AG04449 (cell line): ENCODE measurements at regions not wholly inside any gene's neighbourhood (a gene's known extent, or its start where the extent isn't known, plus 50 kb on each side); places are given as distances from the start of the nearest gene placed in this dataset.
"Not testable (repeated sequence)": the region's sequence is repeated elsewhere in the genome, so short reads cannot be mapped to it uniquely, and the experiment has no call there.

ENCODE experiments used
- CTCF ChIA-PET: fragments of 350-600 bp; formaldehyde crosslinking; extraction: SDS; loops from one replicate; lab custom pipeline; 2021; ENCODE audit warnings: antibody characterized with exemption; lab: Yijun Ruan, JAX
- POLR2A ChIA-PET: fragments of 400-600, 350-600 bp; formaldehyde crosslinking; extraction: SDS; loops from one replicate; lab custom pipeline; 2020; ENCODE audit warnings: antibody characterized with exemption, inconsistent platforms; lab: Yijun Ruan, JAX
- DNase-seq: peaks from one replicate; pipeline ENCODE4 v3.0.0-alpha.2; 2010; ENCODE audit warnings: low read depth, low spot score
- H3K4me3 ChIP-seq: 2 replicates; pipeline ENCODE4 v1.5.1; 2011; ENCODE audit warnings: low read depth, mild to moderate bottlenecking, control low read depth, low read length
- CTCF ChIP-seq: IDR thresholded peaks from one replicate; pipeline ENCODE4 v1.5.1; 2011; ENCODE audit warnings: mild to moderate bottlenecking, moderate library complexity, low read length, control low read depth, inconsistent platforms; ENCODE audit not compliant: insufficient read depth; ENCODE audit errors: missing control alignments

DNA sequence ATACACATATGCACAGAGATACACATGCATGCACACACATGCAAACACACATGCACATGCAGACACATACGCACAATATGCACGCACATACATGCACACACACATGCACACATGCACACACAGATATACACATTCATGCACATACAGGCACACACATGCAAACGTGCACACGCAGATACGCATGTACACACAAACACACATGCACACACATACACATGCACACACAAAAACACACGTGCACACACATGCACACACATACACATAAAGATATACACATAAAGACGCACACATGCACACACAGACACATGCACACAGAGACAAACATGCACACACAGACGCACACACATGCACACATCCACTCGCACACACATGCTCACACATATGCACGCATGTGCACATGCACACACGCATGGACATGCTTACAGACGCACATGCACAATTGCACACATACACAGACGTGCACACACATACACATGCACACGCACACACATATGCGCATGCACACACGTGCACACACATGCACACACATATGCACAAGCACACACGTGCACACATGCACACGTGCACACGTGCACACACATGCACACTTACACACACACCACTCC, 145.2 kb downstream of the ADRA2C start:
- ChIA-PET CTCF (no interaction called here), POLR2A (no interaction called here)

DNA sequence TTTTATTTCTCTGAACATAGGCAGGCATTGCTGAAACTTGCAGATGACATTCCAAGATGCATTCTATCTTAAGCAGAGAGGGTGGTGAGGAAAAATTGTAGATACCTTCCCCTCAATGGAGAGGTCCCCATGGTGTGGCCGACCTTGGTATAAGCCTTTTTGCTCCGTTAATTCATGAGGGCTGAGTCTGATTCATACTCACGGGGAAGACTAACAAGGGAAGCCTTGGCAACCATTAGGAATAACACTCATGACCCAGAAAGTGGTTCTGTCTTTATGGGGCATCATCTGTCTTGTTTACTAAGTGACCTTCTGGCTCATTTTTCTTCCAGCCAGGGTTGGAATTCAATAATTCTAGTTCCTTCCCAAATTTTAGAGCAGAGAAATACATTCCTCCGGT, 148.3 kb downstream of the ADRA2C start:
- POLR2A ChIA-PET, CTCF ChIA-PET: not testable (repeated sequence)

More for the DNA sequence above, 145.2 kb downstream of the ADRA2C start:
- no peak for DNase-seq
- no peak overlapping the region for H3K4me3 ChIP-seq
- TF ChIP-seq CTCF: no peak

DNA sequence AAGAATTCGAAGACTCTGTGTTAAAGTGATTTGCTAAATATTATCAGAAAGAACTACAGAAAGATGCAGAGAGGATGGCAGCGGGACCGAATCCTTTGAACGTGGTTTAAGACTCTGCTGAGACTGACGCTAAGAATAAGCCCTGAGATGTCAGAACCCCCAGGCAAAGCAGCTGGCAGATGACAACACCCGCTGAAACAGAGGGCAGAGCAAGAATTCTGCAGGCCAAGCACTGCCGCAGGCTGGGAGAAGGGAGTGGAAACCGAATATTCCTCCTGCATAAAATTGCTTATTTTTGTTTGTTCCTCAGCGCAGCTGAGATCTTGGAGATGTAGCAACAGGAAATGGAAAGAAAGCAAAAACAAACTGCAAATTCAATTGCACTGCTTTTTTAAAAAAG, 153.3 kb downstream of the ADRA2C start:
- POLR2A ChIA-PET, CTCF ChIA-PET, H3K4me3 ChIP-seq, DNase-seq: not testable (repeated sequence)

More for the DNA sequence above, 148.3 kb downstream of the ADRA2C start:
- not testable (repeated sequence) for DNase-seq, H3K4me3 ChIP-seq

GRCh38 chr4:3921902-3922301, 155.7 kb downstream of the ADRA2C start:
- CTCF ChIA-PET, H3K4me3 ChIP-seq, DNase-seq, POLR2A ChIA-PET: not testable (repeated sequence)

DNA sequence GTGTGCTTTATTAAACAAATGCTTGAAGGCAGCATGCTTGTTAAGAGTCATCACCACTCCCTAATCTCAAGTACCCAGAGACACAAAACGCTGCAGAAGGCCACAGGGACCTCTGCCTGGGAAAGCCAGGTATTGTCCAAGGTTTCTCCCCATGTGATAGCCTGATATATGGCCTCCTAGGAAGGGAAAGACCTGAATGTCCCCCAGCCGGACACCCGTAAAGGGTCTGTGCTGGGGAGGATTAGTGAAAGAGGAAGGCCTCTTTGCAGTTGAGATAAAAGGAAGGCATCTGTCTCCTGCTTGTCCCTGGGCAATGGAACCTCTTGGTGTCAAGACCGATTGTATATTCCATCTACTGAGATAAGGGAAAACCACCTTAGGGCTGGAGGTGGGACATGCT, 159.7 kb downstream of the ADRA2C start:
- CTCF ChIA-PET, H3K4me3 ChIP-seq, DNase-seq, POLR2A ChIA-PET: not testable (repeated sequence)

DNA sequence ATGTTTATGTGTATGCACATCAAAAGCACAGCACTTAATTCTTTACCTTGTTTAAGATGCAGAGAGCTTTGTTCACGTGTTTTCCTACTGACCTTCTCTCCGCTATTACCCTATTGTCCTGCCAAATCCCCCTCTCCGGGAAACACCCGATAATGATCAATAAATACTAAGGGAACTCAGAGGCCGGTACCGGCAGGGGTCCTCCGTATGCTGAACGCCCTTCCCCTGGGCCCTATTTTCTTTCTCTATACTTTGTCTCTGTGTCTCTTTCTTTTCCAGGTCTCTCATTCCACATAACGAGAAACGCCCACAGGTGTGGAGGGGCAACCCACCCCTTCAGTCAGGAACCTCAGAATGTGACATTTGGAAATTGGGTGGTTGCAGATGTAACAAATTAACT, 160.1 kb downstream of the ADRA2C start:
- POLR2A ChIA-PET, CTCF ChIA-PET, H3K4me3 ChIP-seq, DNase-seq: not testable (repeated sequence)

GRCh38 chr4:3926969-3927755, 161.0 kb downstream of the ADRA2C start:
- CTCF ChIA-PET, H3K4me3 ChIP-seq, DNase-seq, POLR2A ChIA-PET: not testable (repeated sequence)

GRCh38 chr4:3929431-3929830, 163.2 kb downstream of the ADRA2C start:
- H3K4me3 ChIP-seq, POLR2A ChIA-PET, DNase-seq: not testable (repeated sequence)
- CTCF ChIA-PET: interaction anchor here (1.2 kb wide), 1 partner anchor 14 kb away, joined by 3 read pairs; no protein-coding TSS in a partner anchor

- POLR2A ChIA-PET, H3K4me3 ChIP-seq, DNase-seq, CTCF ChIA-PET: not testable (repeated sequence)
Observed at GRCh38 chr4:3932734-3933133, 166.5 kb downstream of the ADRA2C start.

DNA sequence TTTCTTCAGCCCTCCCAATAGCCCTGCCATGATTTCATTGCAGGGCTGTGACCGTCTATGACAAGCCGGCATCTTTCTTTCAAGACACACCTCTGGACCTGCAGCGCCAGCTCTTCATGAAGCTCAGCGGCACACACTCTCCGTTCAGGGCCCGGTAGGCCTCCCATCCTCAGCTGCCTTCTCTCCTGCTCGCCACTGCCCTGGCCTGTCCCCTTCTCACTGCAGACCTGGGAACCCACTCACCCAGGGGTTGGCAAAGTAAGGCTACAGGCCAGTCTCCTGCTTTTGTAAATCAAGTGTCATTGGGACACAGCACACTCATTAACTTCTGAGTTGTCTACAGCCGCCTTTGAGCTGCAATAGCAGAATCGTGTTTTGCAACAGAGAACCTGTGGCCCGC, 169.2 kb downstream of the ADRA2C start:
- POLR2A ChIA-PET, H3K4me3 ChIP-seq, CTCF ChIA-PET, DNase-seq: not testable (repeated sequence)

- TF ChIP-seq CTCF: no peak
- no peak overlapping the region for H3K4me3 ChIP-seq
- CTCF ChIA-PET: no interaction called here
- no peak for DNase-seq
- POLR2A ChIA-PET: no interaction called here
Observed at GRCh38 chr4:3936184-3936583, 170.0 kb downstream of the ADRA2C start.

- H3K4me3 ChIP-seq, POLR2A ChIA-PET, DNase-seq: not testable (repeated sequence)
- CTCF ChIA-PET: interaction anchor here (0.6 kb wide), 1 partner anchor 167 kb away, joined by 3 read pairs; no protein-coding TSS in a partner anchor
Observed at GRCh38 chr4:3937849-3938562, 171.8 kb downstream of the ADRA2C start.

DNA sequence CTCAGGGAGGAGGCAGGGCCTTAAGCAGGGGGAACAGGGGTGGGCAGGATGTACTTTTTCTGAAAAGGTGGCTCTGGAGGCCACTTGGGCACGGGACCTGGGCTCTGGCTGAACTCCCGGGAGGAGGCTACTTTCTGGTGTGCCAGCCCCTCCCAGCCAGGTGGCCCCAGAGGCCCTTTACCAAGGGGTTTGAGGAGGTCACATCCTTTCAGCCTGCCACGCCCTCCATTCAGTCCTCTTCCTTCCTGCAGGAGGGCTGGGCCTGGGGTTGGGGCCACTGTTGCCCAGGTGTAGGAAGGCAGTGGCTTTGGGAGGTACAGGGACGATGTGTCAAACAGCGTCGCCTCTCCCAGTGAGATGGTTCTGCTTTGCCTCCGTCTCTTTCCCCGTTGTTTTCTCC, 172.5 kb downstream of the ADRA2C start:
- H3K4me3 ChIP-seq, POLR2A ChIA-PET: not testable (repeated sequence)
- CTCF ChIA-PET: interaction anchor here (1.6 kb wide), 1 partner anchor 191 kb away, joined by 4 read pairs; no protein-coding TSS in a partner anchor

More for the DNA sequence above, 172.5 kb downstream of the ADRA2C start:
- DNase-seq: not testable (repeated sequence)
